NT2/D1 (cell line): ENCODE measurements at regions not wholly inside any gene's neighbourhood (a gene's known extent, or its start where the extent isn't known, plus 50 kb on each side); places are given as distances from the start of the nearest gene placed in this dataset.

ENCODE experiments used
- DNase-seq: peaks from one replicate; pipeline ENCODE4 v3.0.0-alpha.2; 2011; ENCODE audit warnings: low read depth, low spot score
- H3K27me3 ChIP-seq: 2 replicates; pipeline ENCODE4 v1.6.0; 2011; ENCODE audit warnings: mild to moderate bottlenecking; ENCODE audit not compliant: insufficient read length, insufficient read depth
- H3K36me3 ChIP-seq: 2 replicates; pipeline ENCODE4 v1.6.1; 2011; ENCODE audit warnings: mild to moderate bottlenecking, low read length, mixed read lengths; ENCODE audit not compliant: insufficient read depth, insufficient read length
- H3K4me1 ChIP-seq: 2 replicates; pipeline ENCODE4 v1.5.1; 2011; ENCODE audit not compliant: insufficient read depth, insufficient read length
- H3K4me3 ChIP-seq: 2 replicates; pipeline ENCODE4 v1.5.1; 2011; ENCODE audit warnings: low read depth; ENCODE audit not compliant: insufficient read length
- H3K9ac ChIP-seq: 2 replicates; pipeline ENCODE4 v1.6.0; 2011; ENCODE audit warnings: low read depth; ENCODE audit not compliant: insufficient read length
- H3K9me3 ChIP-seq: 2 replicates; pipeline ENCODE4 v1.5.1; 2011; ENCODE audit warnings: mild to moderate bottlenecking, low read length; ENCODE audit not compliant: insufficient read depth
- SUZ12 ChIP-seq: IDR thresholded peaks from 2 replicates; pipeline ENCODE4 v1.6.1; 2011; ENCODE audit not compliant: insufficient read length, insufficient read depth; ENCODE audit errors: extremely low read depth
- YY1 ChIP-seq: IDR thresholded peaks from 2 replicates; pipeline ENCODE4 v1.6.1; 2011; ENCODE audit not compliant: insufficient read length, insufficient read depth
- ZNF274 ChIP-seq: IDR thresholded peaks from 2 replicates; pipeline ENCODE4 v1.6.1; 2011; ENCODE audit warnings: mild to moderate bottlenecking, low read depth, low read length

DNA sequence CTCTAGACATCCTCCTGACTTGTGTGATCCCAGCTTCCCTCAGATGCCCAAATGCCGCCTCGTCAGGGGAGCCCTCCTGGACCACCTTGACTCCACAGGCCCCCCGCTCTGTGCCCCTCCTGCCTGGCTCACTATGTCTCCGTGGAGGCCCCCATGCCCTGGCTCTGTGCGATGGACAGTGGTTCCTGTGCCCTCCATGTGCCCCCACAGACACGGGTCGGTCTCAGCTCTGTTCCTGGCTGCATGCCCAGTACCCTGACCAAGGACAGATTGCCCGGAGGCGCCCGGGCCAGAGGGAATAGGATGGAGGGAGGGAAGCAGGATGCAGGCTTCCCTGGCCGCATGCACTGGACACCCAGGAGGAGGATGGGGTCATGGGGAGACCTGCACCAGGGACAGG, 1274.6 kb downstream of the BRD1 start:
- Histone ChIP-seq H3K9ac (no peak overlapping the region), H3K36me3 (no peaks in the 10 kb centered on the region), H3K9me3 (no peaks in the 10 kb centered on the region), H3K4me3 (no peak overlapping the region), H3K27me3 (no peaks in the 10 kb centered on the region), H3K4me1 (peaks cover 3% of the 10 kb centered on the region)
- DNase-seq: no peak
- no peak for TF ChIP-seq YY1
- no peak for TF ChIP-seq SUZ12
- no peak for TF ChIP-seq ZNF274

DNA sequence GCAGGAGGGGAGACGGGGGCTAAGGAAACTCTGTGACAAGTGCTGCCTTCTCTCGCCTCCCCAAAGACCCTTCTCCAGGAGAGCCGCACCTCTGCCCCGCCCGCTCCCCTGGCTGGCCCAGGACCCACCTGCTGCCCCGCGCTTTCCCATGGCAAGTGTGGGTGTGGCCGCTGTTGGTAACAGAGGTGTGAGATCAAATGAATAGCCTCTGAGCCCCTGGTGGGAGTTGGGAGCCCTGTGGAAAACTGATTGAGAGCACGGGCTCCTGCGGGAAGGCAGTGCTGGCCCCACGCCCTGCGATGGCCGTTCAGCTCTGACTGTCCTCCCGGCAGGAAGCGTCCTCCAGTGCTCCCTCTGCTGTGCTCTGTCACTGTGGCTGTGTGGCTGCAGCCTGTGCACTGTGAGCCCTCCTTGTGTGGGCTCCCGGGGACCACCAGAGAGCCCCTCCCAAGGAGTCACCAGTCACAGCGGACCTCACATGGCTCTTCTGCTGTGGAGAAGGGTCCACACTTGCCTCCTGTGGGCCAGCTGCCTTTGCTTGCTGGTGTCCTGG, 1275.9 kb downstream of the BRD1 start:
- Histone ChIP-seq H3K9ac (no peak overlapping the region), H3K4me1 (peaks cover 2% of the 10 kb centered on the region), H3K9me3 (no peaks in the 10 kb centered on the region), H3K36me3 (no peaks in the 10 kb centered on the region), H3K4me3 (no peak overlapping the region), H3K27me3 (no peaks in the 10 kb centered on the region)
- TF ChIP-seq YY1 (no peak), ZNF274 (no peak), SUZ12 (no peak)
- no peak for DNase-seq

DNA sequence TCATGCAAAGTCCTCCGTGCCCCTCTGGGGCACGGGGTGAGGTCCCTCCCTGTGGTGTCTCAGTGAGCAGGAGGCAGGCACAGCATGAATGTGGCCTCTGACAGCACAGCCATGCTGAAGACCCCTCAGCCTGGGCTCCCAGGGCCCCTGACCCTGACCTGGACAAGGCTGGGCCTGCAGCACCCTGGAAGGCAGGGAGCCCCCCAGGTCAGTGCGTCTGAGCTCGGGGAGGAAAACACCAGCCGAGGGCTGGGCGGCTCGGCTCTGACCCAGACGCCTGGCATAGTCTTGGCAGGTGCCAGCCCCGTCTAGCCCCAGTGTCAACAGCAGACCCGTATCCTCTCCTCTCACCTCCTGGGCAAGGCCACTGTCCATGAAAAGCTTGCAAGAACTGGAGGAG, 1276.6 kb downstream of the BRD1 start:
- Histone ChIP-seq H3K4me3 (no peak overlapping the region), H3K36me3 (no peaks in the 10 kb centered on the region), H3K4me1 (no peaks in the 10 kb centered on the region), H3K9ac (no peak overlapping the region), H3K27me3 (no peaks in the 10 kb centered on the region), H3K9me3 (no peaks in the 10 kb centered on the region)
- no peak for DNase-seq
- no peak for TF ChIP-seq YY1
- TF ChIP-seq SUZ12: no peak
- TF ChIP-seq ZNF274: no peak

DNA sequence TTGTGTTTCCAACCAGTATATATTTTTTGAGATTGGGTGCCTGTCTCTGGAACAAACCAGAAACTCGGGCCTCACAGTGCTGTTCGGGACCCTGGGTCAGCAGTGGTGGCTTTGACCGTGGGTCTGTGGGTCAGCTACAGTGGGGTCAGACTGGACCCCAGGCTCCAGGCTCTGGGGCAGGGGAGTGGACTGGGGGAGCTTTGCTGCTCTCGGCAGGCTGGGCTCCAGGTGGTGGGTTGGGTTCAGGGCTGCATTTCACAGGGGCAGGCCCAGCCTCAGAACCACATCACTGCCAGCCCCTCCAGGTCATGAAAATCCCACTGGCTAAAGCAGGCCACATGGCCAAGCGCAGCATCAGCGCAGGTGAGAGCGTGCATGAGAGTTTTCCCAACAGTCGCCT, 1279.3 kb downstream of the BRD1 start:
- no peak for DNase-seq
- Histone ChIP-seq H3K9me3 (no peaks in the 10 kb centered on the region), H3K27me3 (no peaks in the 10 kb centered on the region), H3K4me1 (no peaks in the 10 kb centered on the region), H3K36me3 (no peaks in the 10 kb centered on the region), H3K9ac (no peak overlapping the region), H3K4me3 (no peak overlapping the region)
- TF ChIP-seq YY1 (no peak), ZNF274 (no peak), SUZ12 (no peak)

DNA sequence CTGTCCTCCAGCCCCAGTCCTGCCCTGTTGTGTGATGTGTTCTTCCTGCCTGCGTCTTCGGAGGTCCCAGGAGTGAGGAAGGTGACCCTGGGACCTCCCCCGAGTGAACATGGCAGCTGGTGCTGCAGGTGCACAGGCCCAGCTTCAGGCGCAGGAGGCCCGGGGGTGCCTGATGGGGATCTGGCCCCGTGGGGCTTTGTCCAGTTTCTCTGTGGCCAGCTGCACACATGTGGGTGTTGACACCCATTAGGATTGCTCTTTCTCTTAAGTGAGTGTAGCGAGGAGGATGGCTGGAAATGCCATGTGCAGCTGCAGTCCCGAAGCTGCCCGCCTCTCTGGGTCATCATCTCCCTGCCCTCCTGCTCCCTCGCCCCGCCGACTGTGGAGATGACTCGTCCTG, 1279.7 kb downstream of the BRD1 start:
- Histone ChIP-seq H3K27me3 (no peaks in the 10 kb centered on the region), H3K9ac (no peak overlapping the region), H3K9me3 (no peaks in the 10 kb centered on the region), H3K4me3 (no peak overlapping the region), H3K36me3 (no peaks in the 10 kb centered on the region), H3K4me1 (no peaks in the 10 kb centered on the region)
- no peak for TF ChIP-seq ZNF274
- TF ChIP-seq SUZ12: no peak
- no peak for TF ChIP-seq YY1
- no peak for DNase-seq

DNA sequence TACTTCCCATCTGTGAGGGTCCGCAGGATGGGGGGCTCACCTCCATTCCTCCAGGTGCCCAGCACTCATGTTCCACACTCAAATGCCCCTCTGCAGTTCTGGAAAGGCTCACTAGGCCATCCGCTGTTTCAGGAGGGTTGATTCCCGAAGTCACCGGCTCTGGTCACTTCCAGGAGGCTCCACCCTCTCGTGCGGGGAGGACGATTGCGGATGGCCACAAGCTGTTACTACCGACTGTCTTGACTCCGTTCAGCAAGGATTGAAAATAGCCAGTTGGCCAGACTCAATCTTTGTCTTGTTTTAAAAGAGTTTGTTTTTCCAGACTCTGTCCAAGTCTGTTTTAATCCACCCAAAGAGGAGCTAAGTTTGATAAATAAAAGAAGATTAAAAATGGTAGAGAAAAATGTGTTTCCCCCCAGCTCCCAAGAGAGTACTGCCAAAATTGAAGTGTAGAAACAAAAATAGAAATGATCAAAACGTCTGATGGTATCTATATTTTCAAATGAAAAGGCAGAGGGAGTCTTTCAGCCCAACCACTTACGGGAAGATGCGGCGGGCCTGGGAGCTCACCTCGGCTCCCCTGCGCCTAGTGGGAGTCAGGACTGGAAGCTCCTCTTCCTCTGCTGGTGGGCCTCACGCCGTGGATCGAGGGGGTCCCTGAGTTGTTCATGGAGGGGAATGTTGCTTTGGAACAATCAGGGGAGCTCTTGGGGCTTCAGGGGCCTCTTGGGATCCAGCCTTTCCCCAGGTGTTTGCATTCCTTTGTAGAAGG, 1280.8 kb downstream of the BRD1 start:
- no peaks in the 10 kb centered on the region for H3K9me3 ChIP-seq
- TF ChIP-seq SUZ12 (no peak), YY1 (no peak), ZNF274 (no peak)
- H3K4me3 ChIP-seq: no peak overlapping the region
- no peak for DNase-seq
- H3K36me3 ChIP-seq: no peaks in the 10 kb centered on the region
- H3K27me3 ChIP-seq: no peaks in the 10 kb centered on the region
- no peak overlapping the region for H3K9ac ChIP-seq
- H3K4me1 ChIP-seq: no peaks in the 10 kb centered on the region

DNA sequence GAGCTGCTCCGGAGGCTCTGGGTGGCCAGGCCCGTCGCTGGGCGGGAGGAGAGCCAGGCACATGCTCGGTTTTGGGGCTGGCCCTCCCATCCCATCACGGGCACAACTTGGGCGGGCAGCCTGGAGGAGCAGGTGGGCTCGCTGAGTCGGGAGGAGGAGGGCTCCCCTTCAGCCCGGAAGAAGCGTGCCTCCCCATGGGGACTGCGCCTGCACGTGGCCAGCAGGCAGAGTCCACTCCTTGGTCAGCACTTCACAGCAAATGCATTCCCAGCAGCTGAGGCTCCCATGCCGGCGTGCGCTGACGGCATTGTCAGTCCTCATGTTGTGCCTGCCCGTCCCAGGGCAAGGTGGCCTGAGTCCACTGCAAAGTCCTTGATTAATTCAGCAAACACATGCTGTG, 1281.7 kb downstream of the BRD1 start:
- Histone ChIP-seq H3K9ac (no peak overlapping the region), H3K4me1 (no peaks in the 10 kb centered on the region), H3K36me3 (no peaks in the 10 kb centered on the region), H3K27me3 (no peaks in the 10 kb centered on the region), H3K9me3 (no peaks in the 10 kb centered on the region), H3K4me3 (no peak overlapping the region)
- TF ChIP-seq YY1 (no peak), SUZ12 (no peak), ZNF274 (no peak)
- DNase-seq: no peak
